Kidney (tissue), 10 donors: ENCODE measurements at regions not wholly inside any gene's neighbourhood (a gene's known extent, or its start where the extent isn't known, plus 50 kb on each side); places are given as distances from the start of the nearest gene placed in this dataset. TPM values are rescaled to one million over a fixed set of nuclear protein-coding genes. Genes with fewer than 3 reads are reported as not detected.
"Not testable (repeated sequence)": the region's sequence is repeated elsewhere in the genome, so short reads cannot be mapped to it uniquely, and the experiment has no call there.

Experiments
- DNase-seq, 5 donors: peaks; one replicate each; pipeline ENCODE4 v3.0.0-alpha.2; 2013 to 2020
- FAIRE-seq: peaks from 2 replicates; lab custom pipeline; 2012; peaks lifted over from hg19 to GRCh38; lab: Jason Lieb, UNC
- H3K27ac ChIP-seq, 2 donors: one replicate each; pipeline ENCODE4 v1.7.0; 2013; ENCODE audit warnings: low read depth in 2 of 2, low read length in 2 of 2, inconsistent platforms in 1 of 2
- H3K27me3 ChIP-seq: one replicate; pipeline ENCODE4 v1.7.1; 2013; ENCODE audit warnings: low read length, inconsistent platforms; ENCODE audit not compliant: control insufficient read depth, insufficient read depth
- H3K36me3 ChIP-seq, 3 donors: one replicate each; pipeline versions ENCODE4 v1.7.0 to v1.7.1; 2013; ENCODE audit warnings: low read length in 3 of 3, control low read depth in 1 of 3, inconsistent platforms in 1 of 3; ENCODE audit not compliant: insufficient read depth in 3 of 3, control insufficient read depth in 2 of 3
- H3K4me1 ChIP-seq, 3 donors: one replicate each; pipeline versions ENCODE4 v1.7.0 to v1.7.1; 2013; ENCODE audit warnings: low read length in 3 of 3, inconsistent platforms in 1 of 3, low read depth in 1 of 3; ENCODE audit not compliant: control insufficient read depth in 2 of 3, insufficient read depth in 2 of 3
- H3K4me3 ChIP-seq, 3 donors: one replicate each; pipeline versions ENCODE4 v1.7.0 to v1.8.1; 2013; ENCODE audit warnings: low read length in 3 of 3, control low read depth in 1 of 3, inconsistent platforms in 1 of 3
- H3K9ac ChIP-seq, 3 donors: one replicate each; pipeline versions ENCODE4 v1.7.0 to v1.7.1; 2013; ENCODE audit warnings: low read length in 3 of 3, control low read depth in 1 of 3, inconsistent platforms in 1 of 3
- H3K9me3 ChIP-seq, 3 donors: one replicate each; pipeline versions ENCODE4 v1.7.0 to v1.7.1; 2013; ENCODE audit warnings: low read length in 3 of 3, control low read depth in 1 of 3, inconsistent platforms in 1 of 3; ENCODE audit not compliant: control insufficient read depth in 2 of 3, insufficient read depth in 1 of 3
- intact Hi-C: fragments of 100-400 bp; cut with DNase I; formaldehyde crosslinking; loops from one replicate; pipeline ENCODE4 v1.11.1; 2022
- microRNA-seq: library from miRNA; unstranded; fragments of <30 nt; microRNA quantifications from one replicate; pipeline ENCODE4 v1.2.0, GENCODE V29; 2020
- donor health status: control.
- donor health status: control.
- donor health status: DM: yes; HTN: yes; CAD: no.
- donor health status: Normal renal cell carcinoma (clear cell type).

DNA sequence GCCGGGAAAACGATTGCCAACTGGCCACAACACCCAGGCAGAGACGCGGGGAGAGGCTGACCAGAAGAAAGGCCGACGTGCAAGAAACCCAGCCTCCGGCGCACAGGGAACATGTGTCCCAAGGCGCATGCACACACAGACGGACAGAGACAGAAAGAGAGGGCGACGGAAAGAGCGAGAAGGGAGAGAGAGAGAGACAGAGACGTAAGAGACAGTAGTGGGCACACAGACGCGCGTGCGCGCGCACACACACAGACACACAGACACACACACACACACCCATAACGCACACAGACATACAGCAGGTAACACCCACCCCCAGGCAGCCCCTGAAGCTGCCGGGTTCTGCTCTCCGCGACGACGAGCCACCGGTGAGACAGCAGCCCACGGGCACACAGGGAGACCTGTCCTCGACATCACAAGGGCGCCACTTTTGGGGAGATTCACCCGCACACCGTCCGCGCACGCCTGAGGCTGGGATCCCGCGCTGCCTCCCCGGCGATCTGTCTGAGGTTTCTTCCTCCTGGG lies 1581.8 kb downstream of the FOXD4L5 start:
- H3K27me3 ChIP-seq, H3K4me1 ChIP-seq, H3K9me3 ChIP-seq, H3K4me3 ChIP-seq, FAIRE-seq, H3K27ac ChIP-seq, DNase-seq, H3K9ac ChIP-seq, H3K36me3 ChIP-seq, intact Hi-C loops: not testable (repeated sequence)

Small RNA genes in the stretch of these regions (microRNA-seq; reads per million reads assigned to microRNA genes)
- not detected for gene MIR4477B
